Hematopoietic multipotent progenitor cell treated with erythropoietin and hydrocortisone succinate and interleukin-3 and kit ligand, for 17 days (in vitro differentiated cells): ENCODE measurements at regions not wholly inside any gene's neighbourhood (a gene's known extent, or its start where the extent isn't known, plus 50 kb on each side); places are given as distances from the start of the nearest gene placed in this dataset.
"Not testable (repeated sequence)": the region's sequence is repeated elsewhere in the genome, so short reads cannot be mapped to it uniquely, and the experiment has no call there.

ENCODE experiments used
- DNase-seq: peaks from one replicate; pipeline ENCODE4 v3.0.0-alpha.2; 2015; ENCODE audit warnings: low spot score

- DNase-seq, result no peak
These were observed 53.2 kb upstream of the UBE2E3 start for GRCh38 chr2:180927030-180927686.

- DNase-seq, result no peak
These were observed 54.7 kb upstream of the UBE2E3 start for GRCh38 chr2:180925700-180926099.

GRCh38 chr2:180924063-180924462, 56.3 kb upstream of the UBE2E3 start:
- DNase-seq, result no peak

GRCh38 chr2:180910831-180911665, 69.4 kb upstream of the UBE2E3 start:
- DNase-seq, result no peak

- DNase-seq, result no peak
These were observed 72.7 kb upstream of the UBE2E3 start for GRCh38 chr2:180907731-180908130.

- DNase-seq, result no peak
These were observed 74.9 kb upstream of the UBE2E3 start for GRCh38 chr2:180905461-180905860.

GRCh38 chr2:180905002-180905401, 75.4 kb upstream of the UBE2E3 start:
- DNase-seq, result no peak

- DNase-seq, result no peak
These were observed 79.1 kb upstream of the UBE2E3 start for GRCh38 chr2:180901331-180901730.

GRCh38 chr2:180893752-180894151, 86.7 kb upstream of the UBE2E3 start:
- no peak for DNase-seq

- no peak for DNase-seq
These were observed 88.3 kb upstream of the UBE2E3 start for GRCh38 chr2:180892091-180892490.

- no peak for DNase-seq
These were observed 89.0 kb upstream of the UBE2E3 start for GRCh38 chr2:180891360-180891759.

- no peak for DNase-seq
These were observed 89.6 kb upstream of the UBE2E3 start for GRCh38 chr2:180890781-180891180.

- no peak for DNase-seq
These were observed 97.4 kb upstream of the UBE2E3 start for GRCh38 chr2:180882959-180883358.

- no peak for DNase-seq
These were observed 103.9 kb upstream of the UBE2E3 start for GRCh38 chr2:180876506-180876905.

GRCh38 chr2:180873219-180873618, 107.2 kb upstream of the UBE2E3 start:
- DNase-seq, result no peak

GRCh38 chr2:180872781-180873180, 107.6 kb upstream of the UBE2E3 start:
- not testable (repeated sequence) for DNase-seq

- no peak for DNase-seq
These were observed 108.2 kb upstream of the UBE2E3 start for GRCh38 chr2:180872255-180872654.

GRCh38 chr2:180871649-180872048, 108.8 kb upstream of the UBE2E3 start:
- no peak for DNase-seq

GRCh38 chr2:180849851-180850250, 130.6 kb upstream of the UBE2E3 start:
- DNase-seq, result no peak

- DNase-seq, result no peak
These were observed 132.0 kb upstream of the UBE2E3 start for GRCh38 chr2:180848393-180848792.

- no peak for DNase-seq
These were observed 133.5 kb upstream of the UBE2E3 start for GRCh38 chr2:180846756-180847472.

GRCh38 chr2:180842461-180842860, 137.9 kb upstream of the UBE2E3 start:
- no peak for DNase-seq

GRCh38 chr2:180840641-180841040, 139.8 kb upstream of the UBE2E3 start:
- DNase-seq, result no peak
